Stimulated activated CD4-positive, alpha-beta T cell treated with anti-CD3 and anti-CD28 coated beads, Interleukin-15, amount 100 ng/mL, for 24 hours (primary cell): ENCODE measurements at regions not wholly inside any gene's neighbourhood (a gene's known extent, or its start where the extent isn't known, plus 50 kb on each side); places are given as distances from the start of the nearest gene placed in this dataset.

Source experiments
- DNase-seq: peaks from one replicate; pipeline ENCODE4 v3.0.0-alpha.2; 2020

- peak; percentile 12 for DNase-seq
Observed at GRCh38 chr2:121902171-121902591, 146.7 kb downstream of the TSN start.

- DNase-seq: no peak
Observed at GRCh38 chr2:121902616-121903015, 147.2 kb downstream of the TSN start.

GRCh38 chr2:121903037-121903689 is 147.7 kb downstream of the TSN start:
- no peak for DNase-seq

GRCh38 chr2:121904656-121905055 is 149.2 kb downstream of the TSN start:
- no peak for DNase-seq

GRCh38 chr2:121905201-121905600 is 149.8 kb downstream of the TSN start:
- no peak for DNase-seq

- no peak for DNase-seq
Observed at GRCh38 chr2:121906170-121906569, 150.7 kb downstream of the TSN start.

GRCh38 chr2:121907928-121908327 is 152.5 kb downstream of the TSN start:
- no peak for DNase-seq

GRCh38 chr2:121910139-121910538 is 154.7 kb downstream of the TSN start:
- DNase-seq: no peak

- DNase-seq: no peak
Observed at GRCh38 chr2:121911036-121911435, 155.6 kb downstream of the TSN start.

GRCh38 chr2:121917143-121917542 is 161.7 kb downstream of the TSN start:
- DNase-seq: no peak

GRCh38 chr2:121918231-121918630 is 162.8 kb downstream of the TSN start:
- no peak for DNase-seq

GRCh38 chr2:121919803-121920202 is 164.4 kb downstream of the TSN start:
- DNase-seq: no peak

GRCh38 chr2:121925466-121925865 is 170.0 kb downstream of the TSN start:
- DNase-seq: no peak

GRCh38 chr2:121943285-121943684 is 187.8 kb downstream of the TSN start:
- DNase-seq: no peak

- no peak for DNase-seq
Observed at GRCh38 chr2:121944072-121944831, 188.8 kb downstream of the TSN start.

GRCh38 chr2:121947674-121948073 is 192.2 kb downstream of the TSN start:
- DNase-seq: no peak

GRCh38 chr2:121949271-121949670 is 193.8 kb downstream of the TSN start:
- no peak for DNase-seq

GRCh38 chr2:121955426-121955825 is 200.0 kb downstream of the TSN start:
- no peak for DNase-seq

GRCh38 chr2:121955872-121956271 is 200.4 kb downstream of the TSN start:
- DNase-seq: no peak

GRCh38 chr2:121960251-121960650 is 204.8 kb downstream of the TSN start:
- no peak for DNase-seq

GRCh38 chr2:121961761-121962160 is 206.3 kb downstream of the TSN start:
- no peak for DNase-seq

GRCh38 chr2:121965661-121966060 is 210.2 kb downstream of the TSN start:
- no peak for DNase-seq

- DNase-seq: no peak
Observed at GRCh38 chr2:121966663-121967062, 211.2 kb downstream of the TSN start.

- DNase-seq: no peak
Observed at GRCh38 chr2:121969166-121969565, 213.7 kb downstream of the TSN start.
